Activated T-helper 9 cell treated with anti-CD3 and anti-CD28 coated beads, Interleukin-2, amount 50 U/mL, for 16 hours (primary cell): ENCODE measurements at regions not wholly inside any gene's neighbourhood (a gene's known extent, or its start where the extent isn't known, plus 50 kb on each side); places are given as distances from the start of the nearest gene placed in this dataset.
"Not testable (repeated sequence)": the region's sequence is repeated elsewhere in the genome, so short reads cannot be mapped to it uniquely, and the experiment has no call there.

ENCODE experiments used
- DNase-seq: peaks from one replicate; pipeline ENCODE4 v3.0.0-alpha.2; 2020; ENCODE audit warnings: low read depth

GRCh38 chr4:1524761-1525160 lies 118.5 kb upstream of the NKX1-1 start:
- no peak for DNase-seq

GRCh38 chr4:1523907-1524636 lies 117.8 kb upstream of the NKX1-1 start:
- no peak for DNase-seq

GRCh38 chr4:1523506-1523905 lies 117.3 kb upstream of the NKX1-1 start:
- no peak for DNase-seq

- no peak for DNase-seq
Measured at GRCh38 chr4:1523033-1523432, 116.8 kb upstream of the NKX1-1 start.

GRCh38 chr4:1522606-1523005 lies 116.4 kb upstream of the NKX1-1 start:
- no peak for DNase-seq

GRCh38 chr4:1521821-1522361 lies 115.6 kb upstream of the NKX1-1 start:
- DNase-seq = no peak

- not testable (repeated sequence) for DNase-seq
Measured at GRCh38 chr4:1520795-1521576, 114.7 kb upstream of the NKX1-1 start.

GRCh38 chr4:1519787-1520661 lies 113.8 kb upstream of the NKX1-1 start:
- no peak for DNase-seq

- no peak for DNase-seq
Measured at GRCh38 chr4:1518997-1519700, 112.9 kb upstream of the NKX1-1 start.

GRCh38 chr4:1517592-1518411 lies 111.6 kb upstream of the NKX1-1 start:
- DNase-seq = no peak

- no peak for DNase-seq
Measured at GRCh38 chr4:1516881-1517480, 110.7 kb upstream of the NKX1-1 start.

GRCh38 chr4:1516261-1516660 lies 110.0 kb upstream of the NKX1-1 start:
- no peak for DNase-seq

GRCh38 chr4:1515763-1516162 lies 109.5 kb upstream of the NKX1-1 start:
- DNase-seq = no peak

- no peak for DNase-seq
Measured at GRCh38 chr4:1515156-1515555, 108.9 kb upstream of the NKX1-1 start.

- no peak for DNase-seq
Measured at GRCh38 chr4:1514612-1515011, 108.4 kb upstream of the NKX1-1 start.

- no peak for DNase-seq
Measured at GRCh38 chr4:1513936-1514483, 107.8 kb upstream of the NKX1-1 start.

- DNase-seq = peak; percentile 15
Measured at GRCh38 chr4:1512738-1513660, 106.8 kb upstream of the NKX1-1 start.

GRCh38 chr4:1512051-1512737 lies 106.0 kb upstream of the NKX1-1 start:
- DNase-seq = no peak
